IMR-90 (cell line): ENCODE measurements at regions not wholly inside any gene's neighbourhood (a gene's known extent, or its start where the extent isn't known, plus 50 kb on each side); places are given as distances from the start of the nearest gene placed in this dataset.

Experiments used
- ATAC-seq: fragments of 200-7000 bp; cut with Tn5 transposase; 2 replicates; pipeline ENCODE4 v1.9.1; 2020; ENCODE audit warnings: low read depth, mild to moderate bottlenecking, moderate library complexity
- BruUV-seq: library from RNA; stranded (reverse); fragments of 400-500 nt; replicated peaks from 2 replicates; lab custom pipeline; 2021; lab: Mats Ljungman, UMichigan
- CTCF ChIA-PET: fragments of 300-600 bp; formaldehyde crosslinking; extraction: SDS; loops from one replicate; lab custom pipeline; 2021; ENCODE audit warnings: antibody characterized with exemption; lab: Yijun Ruan, JAX
- POLR2A ChIA-PET: fragments of 300-600 bp; sonication (Branson Sonifier 250); formaldehyde crosslinking; loops from one replicate; lab custom pipeline; 2022; ENCODE audit warnings: antibody characterized with exemption; ENCODE audit not compliant: unreplicated experiment; lab: Charles Lee
- DNase-seq: peaks from one replicate; pipeline ENCODE4 v3.0.0; 2013
- H2AFZ ChIP-seq: replicated peaks from 2 replicates; pipeline ENCODE3; 2013; ENCODE audit warnings: low read length, mild to moderate bottlenecking; ENCODE audit not compliant: poor library complexity
- H2AK5ac ChIP-seq: 2 replicates; pipeline ENCODE4 v1.6.1; 2013; ENCODE audit warnings: low read depth, low read length, inconsistent platforms
- H2AK9ac ChIP-seq: replicated peaks from 2 replicates; pipeline ENCODE3; 2013; ENCODE audit warnings: mild to moderate bottlenecking, low read depth, low read length, moderate library complexity; ENCODE audit not compliant: poor library complexity
- H2BK120ac ChIP-seq: 2 replicates; pipeline ENCODE4 v1.6.1; 2013; ENCODE audit warnings: low read depth, low read length, inconsistent platforms
- H2BK15ac ChIP-seq: 3 replicates; pipeline ENCODE4 v1.6.1; 2013; ENCODE audit warnings: low read depth, low read length, inconsistent platforms
- H2BK20ac ChIP-seq: 2 replicates; pipeline ENCODE4 v1.6.1; 2013; ENCODE audit warnings: low read depth, mild to moderate bottlenecking, inconsistent platforms, low read length, moderate library complexity
- H2BK5ac ChIP-seq: 2 replicates; pipeline ENCODE4 v1.6.1; 2013; ENCODE audit warnings: mild to moderate bottlenecking, low read depth, low read length, inconsistent platforms; ENCODE audit not compliant: poor library complexity, severe bottlenecking
- H3K14ac ChIP-seq: replicated peaks from 2 replicates; pipeline ENCODE4 v1.6.1; 2013; ENCODE audit warnings: low read depth, low read length, inconsistent platforms
- H3K18ac ChIP-seq: 2 replicates; pipeline ENCODE4 v1.6.1; 2013; ENCODE audit warnings: low read depth, low read length, control low read depth
- H3K23ac ChIP-seq: 2 replicates; pipeline ENCODE4 v1.6.1; 2013; ENCODE audit warnings: low read depth, low read length, inconsistent platforms
- H3K27ac ChIP-seq: 2 replicates; pipeline ENCODE4 v1.5.1; 2013; ENCODE audit warnings: mild to moderate bottlenecking, control low read depth, low read length; ENCODE audit not compliant: insufficient read depth
- H3K27me3 ChIP-seq: 2 replicates; pipeline ENCODE4 v1.6.1; 2013; ENCODE audit warnings: low read length; ENCODE audit not compliant: control insufficient read depth, insufficient read depth
- H3K36me3 ChIP-seq: 2 replicates; pipeline ENCODE4 v1.6.1; 2013; ENCODE audit warnings: low read length, mixed read lengths; ENCODE audit not compliant: control insufficient read depth, insufficient read depth
- H3K4ac ChIP-seq: 2 replicates; pipeline ENCODE4 v1.6.1; 2013; ENCODE audit warnings: low read depth, low read length, inconsistent platforms
- H3K4me1 ChIP-seq: 2 replicates; pipeline ENCODE4 v1.6.1; 2013; ENCODE audit warnings: low read length, mixed read lengths; ENCODE audit not compliant: control insufficient read depth, insufficient read depth
- H3K4me2 ChIP-seq: 2 replicates; pipeline ENCODE4 v1.6.1; 2013; ENCODE audit warnings: low read depth, mild to moderate bottlenecking, control low read depth, low read length, moderate library complexity
- H3K4me3 ChIP-seq: 2 replicates; pipeline ENCODE4 v1.5.1; 2013; ENCODE audit warnings: low read depth, mild to moderate bottlenecking, control low read depth, low read length, moderate library complexity; ENCODE audit not compliant: insufficient read depth
- H3K56ac ChIP-seq: 2 replicates; pipeline ENCODE4 v1.6.1; 2013; ENCODE audit warnings: low read length, inconsistent platforms; ENCODE audit not compliant: insufficient read depth; ENCODE audit errors: extremely low read depth
- H3K79me1 ChIP-seq, 2 experiments: 2 replicates each; pipeline ENCODE4 v1.6.1; 2013; ENCODE audit warnings: low read length in 2 of 2, inconsistent platforms in 1 of 2, low read depth in 1 of 2
- H3K9ac ChIP-seq: 2 replicates; pipeline ENCODE4 v1.6.1; 2013; ENCODE audit warnings: low read depth, low read length, control low read depth
- H3K9me1 ChIP-seq: 2 replicates; pipeline ENCODE4 v1.6.1; 2013; ENCODE audit warnings: low read length, inconsistent platforms; ENCODE audit not compliant: insufficient read depth
- H3K9me3 ChIP-seq: 2 replicates; pipeline ENCODE4 v1.6.1; 2013; ENCODE audit warnings: low read length; ENCODE audit not compliant: control insufficient read depth, insufficient read depth
- H4K20me1 ChIP-seq: 2 replicates; pipeline ENCODE4 v1.6.1; 2013; ENCODE audit warnings: low read length, inconsistent platforms; ENCODE audit not compliant: insufficient read depth
- H4K5ac ChIP-seq: 2 replicates; pipeline ENCODE4 v1.6.1; 2013; ENCODE audit warnings: mild to moderate bottlenecking, low read depth, low read length, control low read depth
- H4K8ac ChIP-seq, 2 experiments: 2 replicates each; pipeline ENCODE4 v1.6.1; 2013; ENCODE audit warnings: low read depth in 2 of 2, low read length in 2 of 2, control low read depth in 1 of 2, inconsistent platforms in 1 of 2
- H4K91ac ChIP-seq: 2 replicates; pipeline ENCODE4 v1.6.1; 2013; ENCODE audit warnings: low read depth, low read length, inconsistent platforms; ENCODE audit not compliant: insufficient read depth
- BHLHE40 ChIP-seq: fragments of 150-350 bp; IDR thresholded peaks from 2 replicates; pipeline ENCODE4 v1.6.1; 2016; ENCODE audit warnings: mild to moderate bottlenecking, low read depth, low read length
- CEBPB ChIP-seq: IDR thresholded peaks from 2 replicates; pipeline ENCODE4 v1.6.1; 2012; ENCODE audit warnings: low read depth, low read length, improper control_type of control experiment
- CHD1 ChIP-seq: IDR thresholded peaks from 2 replicates; pipeline ENCODE4 v1.6.1; 2012; ENCODE audit warnings: low read depth, low read length, improper control_type of control experiment
- CTCF ChIP-seq: conservative IDR thresholded peaks from 2 replicates; pipeline ENCODE4 v1.5.1; 2012; ENCODE audit warnings: mild to moderate bottlenecking, low read depth, low read length, improper control_type of control experiment
- ELK1 ChIP-seq: fragments of 150-350 bp; IDR thresholded peaks from 2 replicates; pipeline ENCODE4 v1.6.1; 2016; ENCODE audit warnings: low read depth, mild to moderate bottlenecking, low read length, moderate library complexity, borderline replicate concordance
- MAFK ChIP-seq: IDR thresholded peaks from 2 replicates; pipeline ENCODE4 v1.6.1; 2012; ENCODE audit warnings: low read depth, low read length, improper control_type of control experiment
- MAZ ChIP-seq: IDR thresholded peaks from 2 replicates; pipeline ENCODE4 v1.6.1; 2012; ENCODE audit warnings: low read depth, mild to moderate bottlenecking, low read length, improper control_type of control experiment, moderate library complexity, borderline replicate concordance
- MXI1 ChIP-seq: IDR thresholded peaks from 2 replicates; pipeline ENCODE4 v1.6.1; 2012; ENCODE audit warnings: low read depth, mild to moderate bottlenecking, low read length, moderate library complexity, borderline replicate concordance
- POLR2A ChIP-seq: IDR thresholded peaks from 2 replicates; pipeline ENCODE4 v1.6.1; 2012; ENCODE audit warnings: mild to moderate bottlenecking, low read depth, low read length
- RCOR1 ChIP-seq: IDR thresholded peaks from 2 replicates; pipeline ENCODE4 v1.6.1; 2012; ENCODE audit warnings: mild to moderate bottlenecking, low read length, improper control_type of control experiment; ENCODE audit not compliant: insufficient replicate concordance
- USF2 ChIP-seq: fragments of 150-350 bp; IDR thresholded peaks from 2 replicates; pipeline ENCODE4 v1.6.1; 2017; ENCODE audit warnings: mild to moderate bottlenecking, antibody characterized with exemption, low read length, low read depth
- WGBS, 2 experiments: methylation state at CpG; one replicate each; pipeline versions ENCODE4 v1.1.5 to v1.1.7; 2013; ENCODE audit warnings: missing lambda C conversion rate in 2 of 2; ENCODE audit not compliant: insufficient read length in 1 of 2; ENCODE audit errors: extremely low coverage in 2 of 2; 5-methylcytosine and 5-hydroxymethylcytosine counted together
- dilution Hi-C: fragments of 300-500 bp; cut with HindIII; formaldehyde crosslinking; loops from one replicate; pipeline ENCODE4 v1.14.3; 2018; ENCODE audit warnings: low sequenced_read_pairs; ENCODE audit not compliant: unreplicated experiment
- in situ Hi-C: fragments of 300-500 bp; cut with MboI; formaldehyde crosslinking; loops from 3 replicates; pipeline ENCODE4 v1.14.3; 2019; ENCODE audit warnings: low sequenced_read_pairs, inconsistent platforms, mixed read lengths
- intact Hi-C: fragments of 100-400 bp; cut with micrococcal nuclease; formaldehyde crosslinking; loops from 2 replicates; pipeline ENCODE4 v1.10.0; 2022

- Histone ChIP-seq H3K4ac (peak overlapping the region; percentile 6; the same call in 1 of the 2 replicates), H3K9me3 (no peaks in the 10 kb centered on the region), H2AK5ac (peak overlapping the region; percentile 73; the same call in 1 of the 2 replicates), H2BK5ac (no peak overlapping the region), H3K14ac (0 out of 2 replicates have a peak overlapping the region, but pooled peaks have one; percentile 13), H2AFZ (no peak overlapping the region), H4K20me1 (no peaks in the 10 kb centered on the region), H3K9me1 (no peaks in the 10 kb centered on the region), H3K4me1 (peaks cover 17% of the 10 kb centered on the region), H4K91ac (peak overlapping the region; percentile 32; the same call in 1 of the 2 replicates), H3K36me3 (no peaks in the 10 kb centered on the region), H3K9ac (no peak overlapping the region), H2AK9ac (no peak overlapping the region), H3K4me2 (no peak overlapping the region), H3K23ac (no peak overlapping the region; the same call in 1 of the 2 replicates), H3K27ac (no peak overlapping the region), H4K8ac (0 out of 4 replicates have a peak overlapping the region, but pooled peaks of 1 of the 2 experiments have one; percentile 9), H2BK120ac (peak overlapping the region; percentile 61), H3K56ac (no peak overlapping the region), H3K18ac (no peak overlapping the region), H2BK20ac (peak overlapping the region; percentile 78), H3K4me3 (no peak overlapping the region), H3K79me1 (0 out of 4 replicates have a peak, but pooled peaks cover 0 to 3% of the 10 kb centered on the region in 2 experiments), H2BK15ac (peak overlapping the region; percentile 83; the same call in 1 of the 3 replicates), H3K27me3 (no peaks in the 10 kb centered on the region), H4K5ac (no peak overlapping the region)
- intact Hi-C loops (no loop called here), dilution Hi-C loops (no loop called here), in situ Hi-C loops (loop anchor here (5.0 kb wide), 1 partner anchor 322 kb away; no protein-coding TSS in a partner anchor)
- no peak for TF ChIP-seq MXI1
- no peak for TF ChIP-seq CTCF
- TF ChIP-seq MAZ: no peak
- TF ChIP-seq CHD1: no peak
- TF ChIP-seq CEBPB: no peak
- no peak for TF ChIP-seq RCOR1
- no peak for TF ChIP-seq BHLHE40
- TF ChIP-seq USF2: no peak
- TF ChIP-seq POLR2A: no peak
- TF ChIP-seq MAFK: no peak
- no peak for TF ChIP-seq ELK1
- CTCF ChIA-PET: no interaction called here
- ATAC-seq: no peak
- no CpG with 5 or more reads among the region's 6 CpGs for WGBS, 2 experiments
- POLR2A ChIA-PET: no interaction called here
- BruUV-seq: no TSS peak
- DNase-seq: no peak
These were observed 64.7 kb upstream of the TIAM2 start for GRCh38 chr6:154930451-154930851.
